OCI-LY1 (cell line): ENCODE measurements at regions not wholly inside any gene's neighbourhood (a gene's known extent, or its start where the extent isn't known, plus 50 kb on each side); places are given as distances from the start of the nearest gene placed in this dataset.
"Not testable (repeated sequence)": the region's sequence is repeated elsewhere in the genome, so short reads cannot be mapped to it uniquely, and the experiment has no call there.

ENCODE experiments used
- H2AFZ ChIP-seq: fragments of 200-600 bp; sonication (generic), shearing (Covaris generic); 2 replicates; pipeline ENCODE4 v1.6.0; 2014; ENCODE audit warnings: antibody characterized with exemption, mild to moderate bottlenecking, low read length
- H3F3A ChIP-seq: fragments of 200-600 bp; sonication (generic), shearing (Covaris generic); 2 replicates; pipeline ENCODE4 v1.6.0; 2014; ENCODE audit warnings: mild to moderate bottlenecking, antibody characterized with exemption, low read length, moderate library complexity; ENCODE audit not compliant: insufficient read depth
- H3K27ac ChIP-seq: fragments of 200-600 bp; sonication (generic); 2 replicates; pipeline ENCODE4 v1.5.1; 2014; ENCODE audit warnings: low read length, mixed run types, mild to moderate bottlenecking, low read depth; ENCODE audit not compliant: poor library complexity, severe bottlenecking
- H3K27me3 ChIP-seq: fragments of 200-600 bp; sonication (generic); 2 replicates; pipeline ENCODE4 v1.6.0; 2014; ENCODE audit warnings: antibody characterized with exemption, mild to moderate bottlenecking, low read length, moderate library complexity; ENCODE audit not compliant: insufficient read depth
- H3K36me3 ChIP-seq: fragments of 200-600 bp; sonication (generic); 2 replicates; pipeline ENCODE4 v1.6.1; 2014; ENCODE audit warnings: mild to moderate bottlenecking, antibody characterized with exemption, low read length, moderate library complexity, mixed read lengths; ENCODE audit not compliant: insufficient read depth
- H3K4me1 ChIP-seq: fragments of 200-600 bp; sonication (generic); 2 replicates; pipeline ENCODE4 v1.5.1; 2014; ENCODE audit warnings: mild to moderate bottlenecking, low read length, moderate library complexity; ENCODE audit not compliant: insufficient read depth, severe bottlenecking
- H3K4me2 ChIP-seq: fragments of 200-600 bp; sonication (generic), shearing (Covaris generic); 2 replicates; pipeline ENCODE4 v1.6.1; 2014; ENCODE audit warnings: low read length
- H3K4me3 ChIP-seq: fragments of 200-600 bp; sonication (generic); 2 replicates; pipeline ENCODE4 v1.5.1; 2014; ENCODE audit warnings: low read length, low read depth, mild to moderate bottlenecking, mixed read lengths; ENCODE audit not compliant: poor library complexity, severe bottlenecking
- H3K79me2 ChIP-seq: fragments of 200-600 bp; shearing (Covaris generic); 2 replicates; pipeline ENCODE4 v1.6.1; 2016; ENCODE audit warnings: mixed run types, low read length, mixed read lengths; ENCODE audit not compliant: insufficient read depth
- H3K9ac ChIP-seq: fragments of 200-600 bp; sonication (generic), shearing (Covaris generic); 2 replicates; pipeline ENCODE4 v1.6.1; 2014; ENCODE audit warnings: mild to moderate bottlenecking, low read length, mixed read lengths
- H3K9me2 ChIP-seq: fragments of 200-600 bp; sonication (generic), shearing (Covaris generic); 2 replicates; pipeline ENCODE4 v1.6.1; 2014; ENCODE audit warnings: low read depth, mild to moderate bottlenecking, low read length, mixed read lengths
- H3K9me3 ChIP-seq: fragments of 200-600 bp; shearing (Covaris generic); 2 replicates; pipeline ENCODE4 v1.6.1; 2014; ENCODE audit warnings: low read length, mixed read lengths
- H4K20me1 ChIP-seq: fragments of 200-600 bp; sonication (generic), shearing (Covaris generic); 2 replicates; pipeline ENCODE4 v1.6.0; 2016; ENCODE audit warnings: mild to moderate bottlenecking, low read length; ENCODE audit not compliant: insufficient read depth
- EZH2 ChIP-seq: fragments of 200-600 bp; sonication (generic), shearing (Covaris generic); IDR thresholded peaks from 2 replicates; pipeline ENCODE4 v1.8.0; 2017; ENCODE audit warnings: borderline replicate concordance, mixed run types, mild to moderate bottlenecking, antibody characterized with exemption, low read length, moderate library complexity, mixed read lengths
- TF ChIP-seq, protein P1 (sequence below): fragments of 200-600 bp; sonication (generic), shearing (Covaris generic); IDR thresholded peaks from 2 replicates; pipeline ENCODE4 v1.5.1; 2017; ENCODE audit warnings: mild to moderate bottlenecking, antibody characterized with exemption, low read length, moderate library complexity, mixed read lengths

DNA sequence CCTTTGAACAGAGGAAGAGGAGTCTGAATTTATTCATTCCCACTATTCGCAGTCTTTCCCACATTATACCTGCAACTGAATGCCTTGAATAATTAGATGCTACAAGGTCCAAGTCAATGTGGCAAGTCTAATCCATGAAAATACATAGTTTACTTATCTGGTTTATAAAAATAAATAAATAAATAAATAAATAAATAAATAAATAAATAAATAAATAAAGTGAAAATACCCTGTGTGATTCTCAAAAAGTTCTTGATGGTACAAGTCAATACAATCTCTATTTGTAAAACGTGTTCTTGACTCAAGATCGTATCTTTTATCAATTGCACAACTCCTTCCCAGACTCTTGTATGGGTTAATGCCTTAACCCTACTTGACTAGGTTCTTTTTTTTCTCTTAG, 417.7 kb downstream of the ZWINT start:
- Histone ChIP-seq H3F3A (no peaks in the 10 kb centered on the region), H4K20me1 (no peaks in the 10 kb centered on the region; the same call in 1 of the 2 replicates), H2AFZ (no peak overlapping the region), H3K4me3 (no peak overlapping the region), H3K36me3 (no peaks in the 10 kb centered on the region), H3K9ac (no peak overlapping the region), H3K27ac (no peak overlapping the region), H3K4me2 (no peak overlapping the region), H3K27me3 (no peaks in the 10 kb centered on the region), H3K9me3 (no peaks in the 10 kb centered on the region), H3K9me2 (no peaks in the 10 kb centered on the region), H3K4me1 (no peaks in the 10 kb centered on the region), H3K79me2 (no peaks in the 10 kb centered on the region)
- no peak for TF ChIP-seq EZH2
- TF ChIP-seq, protein P1, sequence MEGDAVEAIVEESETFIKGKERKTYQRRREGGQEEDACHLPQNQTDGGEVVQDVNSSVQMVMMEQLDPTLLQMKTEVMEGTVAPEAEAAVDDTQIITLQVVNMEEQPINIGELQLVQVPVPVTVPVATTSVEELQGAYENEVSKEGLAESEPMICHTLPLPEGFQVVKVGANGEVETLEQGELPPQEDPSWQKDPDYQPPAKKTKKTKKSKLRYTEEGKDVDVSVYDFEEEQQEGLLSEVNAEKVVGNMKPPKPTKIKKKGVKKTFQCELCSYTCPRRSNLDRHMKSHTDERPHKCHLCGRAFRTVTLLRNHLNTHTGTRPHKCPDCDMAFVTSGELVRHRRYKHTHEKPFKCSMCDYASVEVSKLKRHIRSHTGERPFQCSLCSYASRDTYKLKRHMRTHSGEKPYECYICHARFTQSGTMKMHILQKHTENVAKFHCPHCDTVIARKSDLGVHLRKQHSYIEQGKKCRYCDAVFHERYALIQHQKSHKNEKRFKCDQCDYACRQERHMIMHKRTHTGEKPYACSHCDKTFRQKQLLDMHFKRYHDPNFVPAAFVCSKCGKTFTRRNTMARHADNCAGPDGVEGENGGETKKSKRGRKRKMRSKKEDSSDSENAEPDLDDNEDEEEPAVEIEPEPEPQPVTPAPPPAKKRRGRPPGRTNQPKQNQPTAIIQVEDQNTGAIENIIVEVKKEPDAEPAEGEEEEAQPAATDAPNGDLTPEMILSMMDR: no peak

DNA sequence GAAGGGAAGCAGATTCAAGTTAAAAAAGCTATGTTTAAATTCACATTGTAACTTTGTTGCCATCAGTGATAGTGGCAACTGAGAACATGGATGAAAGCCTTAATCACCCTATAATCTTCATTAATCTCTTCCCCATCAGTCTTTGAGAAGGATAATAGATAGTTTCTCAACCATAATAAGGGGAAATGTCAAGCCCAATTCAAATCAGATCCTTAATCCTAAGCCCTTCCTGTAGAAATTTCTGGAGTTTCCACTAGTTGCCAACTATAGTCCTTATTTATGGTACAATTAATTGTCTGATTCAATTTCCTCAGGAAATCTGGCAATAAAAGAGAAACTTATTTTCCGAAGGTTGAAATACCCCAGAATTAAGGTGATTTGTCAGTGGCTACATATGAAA, 431.8 kb downstream of the ZWINT start:
- no peak overlapping the region for H3K27ac ChIP-seq
- no peak for TF ChIP-seq EZH2
- TF ChIP-seq, protein P1: no peak
- H3K4me1 ChIP-seq: no peaks in the 10 kb centered on the region
- H3K27me3 ChIP-seq: no peaks in the 10 kb centered on the region
- H3K79me2 ChIP-seq: no peaks in the 10 kb centered on the region
- no peaks in the 10 kb centered on the region for H3K36me3 ChIP-seq
- H4K20me1 ChIP-seq: no peaks in the 10 kb centered on the region
- no peaks in the 10 kb centered on the region for H3F3A ChIP-seq
- H3K9me2 ChIP-seq: no peaks in the 10 kb centered on the region
- no peak overlapping the region for H2AFZ ChIP-seq
- no peaks in the 10 kb centered on the region for H3K9me3 ChIP-seq
- no peak overlapping the region for H3K4me3 ChIP-seq
- no peak overlapping the region for H3K4me2 ChIP-seq
- H3K9ac ChIP-seq: no peak overlapping the region

DNA sequence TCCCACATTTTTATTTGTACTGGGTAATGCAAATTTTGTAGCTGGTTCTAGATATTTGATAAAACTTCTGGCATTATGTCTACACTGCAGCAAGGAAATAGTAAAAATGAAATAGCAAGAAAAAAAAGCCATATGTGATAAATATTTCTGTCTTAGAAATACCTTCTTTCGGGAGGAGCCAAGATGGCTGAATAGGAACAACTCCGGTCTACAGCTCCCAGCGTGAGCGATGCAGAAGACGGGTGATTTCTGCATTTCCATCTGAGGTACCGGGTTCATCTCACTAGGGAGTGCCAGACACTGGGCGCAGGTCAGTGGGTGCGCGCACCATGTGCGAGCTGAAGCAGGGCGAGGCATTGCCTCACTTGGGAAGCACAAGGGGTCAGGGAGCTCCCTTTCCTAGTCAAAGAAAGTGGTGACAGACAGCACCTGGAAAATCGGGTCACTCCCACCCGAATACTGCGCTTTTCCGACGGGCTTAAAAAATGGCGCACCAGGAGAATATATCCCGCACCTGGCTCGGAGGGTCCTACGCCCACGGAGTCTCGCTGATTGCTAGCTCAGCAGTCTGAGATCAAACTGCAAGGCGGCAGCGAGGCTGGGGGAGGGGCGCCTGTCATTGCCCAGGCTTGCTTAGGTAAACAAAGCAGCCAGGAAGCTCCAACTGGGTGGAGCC, 461.4 kb downstream of the ZWINT start:
- not testable (repeated sequence) for H3K36me3 ChIP-seq, H4K20me1 ChIP-seq, H3K4me2 ChIP-seq, H3K9me2 ChIP-seq, H3K27ac ChIP-seq, H3K9ac ChIP-seq, H3K4me1 ChIP-seq, H3K4me3 ChIP-seq, H3F3A ChIP-seq, H3K27me3 ChIP-seq, H2AFZ ChIP-seq, H3K9me3 ChIP-seq, H3K79me2 ChIP-seq

DNA sequence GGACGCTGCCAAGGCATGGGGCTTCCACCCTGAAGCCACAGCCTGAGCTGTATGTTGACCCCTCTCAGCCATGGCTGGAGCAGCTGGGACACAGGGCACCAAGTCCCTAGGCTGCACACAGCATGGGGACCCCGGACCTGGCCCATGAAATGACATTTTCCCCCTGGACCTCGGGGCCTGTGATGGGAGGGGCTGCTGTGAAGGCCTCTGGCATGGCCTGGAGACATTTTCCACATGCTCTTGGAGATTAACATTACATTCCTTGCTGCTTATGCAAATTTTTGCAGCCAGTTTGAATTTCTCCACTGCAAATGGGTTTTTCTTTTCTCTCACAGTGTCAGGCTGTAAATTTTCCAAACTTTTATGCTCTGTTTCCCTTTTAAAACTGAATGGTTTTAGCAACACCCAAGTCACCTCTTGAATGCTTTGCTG, 463.6 kb downstream of the ZWINT start:
- Histone ChIP-seq H3K27ac (no peak overlapping the region), H2AFZ (no peak overlapping the region), H3K4me1 (no peaks in the 10 kb centered on the region), H3K9me3 (no peaks in the 10 kb centered on the region), H3K36me3 (no peaks in the 10 kb centered on the region), H3K79me2 (no peaks in the 10 kb centered on the region), H3K9ac (no peak overlapping the region), H3K9me2 (no peaks in the 10 kb centered on the region), H3K27me3 (no peaks in the 10 kb centered on the region), H4K20me1 (no peaks in the 10 kb centered on the region), H3K4me2 (no peak overlapping the region), H3F3A (no peaks in the 10 kb centered on the region), H3K4me3 (no peak overlapping the region)
- TF ChIP-seq, protein P1: no peak
- no peak for TF ChIP-seq EZH2
